Retina (tissue), 1 donor: ENCODE measurements at regions not wholly inside any gene's neighbourhood (a gene's known extent, or its start where the extent isn't known, plus 50 kb on each side); places are given as distances from the start of the nearest gene placed in this dataset.

ENCODE experiments used
- DNase-seq: peaks from one replicate; pipeline ENCODE4 v3.0.0-alpha.2; 2016

- peak; percentile 38 for DNase-seq
Observed at GRCh38 chr3:66592927-66593625, 92.3 kb upstream of the LRIG1 start.

GRCh38 chr3:66593978-66594377 is 93.2 kb upstream of the LRIG1 start:
- DNase-seq: no peak

GRCh38 chr3:66597308-66597863 is 96.6 kb upstream of the LRIG1 start:
- DNase-seq: no peak

DNA sequence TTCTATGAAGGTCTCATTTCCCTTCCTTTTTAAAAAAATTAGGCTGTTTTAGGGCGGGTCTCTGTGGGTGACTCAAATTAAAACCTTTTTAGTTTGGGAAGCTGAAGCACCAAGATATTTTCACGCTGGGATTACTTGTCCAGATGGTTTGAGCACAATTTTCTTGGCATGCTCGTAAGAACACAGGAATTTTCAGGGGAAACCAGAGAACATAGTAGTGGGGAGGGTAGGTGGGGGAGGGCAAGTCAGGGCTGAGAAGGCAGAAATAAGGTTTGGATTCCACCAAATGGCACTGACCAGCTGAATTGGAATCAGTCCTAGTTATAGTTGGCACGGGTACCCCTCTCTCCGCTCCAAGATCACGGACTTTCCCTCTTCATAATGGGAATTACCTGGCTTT is 97.3 kb upstream of the LRIG1 start:
- DNase-seq: no peak

GRCh38 chr3:66602237-66602636 is 101.4 kb upstream of the LRIG1 start:
- DNase-seq: no peak

DNA sequence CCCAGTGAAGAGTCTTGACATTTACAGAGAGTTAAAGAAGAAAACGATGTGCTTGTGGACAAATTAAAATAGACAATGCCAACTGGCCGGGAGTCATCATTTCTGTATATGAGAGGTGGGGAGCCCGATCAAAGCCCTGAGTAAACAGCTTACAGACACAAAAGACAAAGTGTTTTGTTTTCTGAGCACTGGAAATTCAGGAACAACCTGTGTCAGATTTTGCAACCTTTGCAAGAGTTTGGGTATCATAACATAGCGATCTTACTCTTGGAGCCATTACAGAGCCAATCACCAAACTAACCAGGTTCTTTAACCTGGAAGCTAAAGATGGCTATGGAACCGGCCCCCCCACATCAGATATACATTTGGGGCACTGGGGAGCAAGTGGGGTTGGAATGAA is 101.9 kb upstream of the LRIG1 start:
- no peak for DNase-seq

- DNase-seq: no peak
Observed at GRCh38 chr3:66603151-66603611, 102.4 kb upstream of the LRIG1 start.

DNA sequence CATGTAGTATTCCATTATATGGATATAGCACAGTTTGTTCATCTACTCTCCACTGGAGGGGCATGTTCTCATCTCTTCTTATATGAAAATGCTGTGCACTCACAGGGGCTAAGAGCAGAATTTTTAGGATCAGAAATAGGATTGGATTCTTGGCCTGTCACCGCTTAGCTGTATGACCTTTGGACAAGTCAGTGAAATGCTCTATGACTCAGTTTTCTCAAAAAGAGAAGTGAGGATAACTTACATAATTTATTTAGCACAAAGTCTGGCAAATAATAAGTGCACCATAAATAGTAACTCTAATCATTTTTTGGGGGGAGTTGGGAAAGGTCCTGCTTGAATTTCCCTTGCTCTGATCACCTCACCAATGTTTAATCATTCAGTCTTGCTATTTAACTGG is 103.7 kb upstream of the LRIG1 start:
- no peak for DNase-seq

DNA sequence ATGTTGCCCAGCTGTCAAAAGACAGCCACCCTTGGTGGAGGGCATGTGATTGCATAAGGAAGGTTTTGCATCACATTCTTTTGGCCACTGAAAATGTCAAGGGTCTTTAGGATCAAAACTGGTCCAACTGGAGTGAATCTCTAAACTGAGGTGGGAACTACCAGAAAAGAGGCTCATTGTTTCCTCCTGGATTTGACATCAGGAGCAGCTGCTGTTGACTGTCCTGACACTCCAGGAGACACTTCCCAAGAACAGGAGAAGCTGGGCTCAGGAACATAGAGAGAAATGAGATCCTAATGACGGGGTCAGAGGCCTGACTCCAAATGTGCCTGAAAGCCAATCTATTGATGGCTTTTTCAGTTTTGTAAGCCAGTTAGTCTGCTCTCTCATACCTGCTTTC is 105.3 kb upstream of the LRIG1 start:
- DNase-seq: no peak

GRCh38 chr3:66606868-66607267 is 106.0 kb upstream of the LRIG1 start:
- no peak for DNase-seq

DNA sequence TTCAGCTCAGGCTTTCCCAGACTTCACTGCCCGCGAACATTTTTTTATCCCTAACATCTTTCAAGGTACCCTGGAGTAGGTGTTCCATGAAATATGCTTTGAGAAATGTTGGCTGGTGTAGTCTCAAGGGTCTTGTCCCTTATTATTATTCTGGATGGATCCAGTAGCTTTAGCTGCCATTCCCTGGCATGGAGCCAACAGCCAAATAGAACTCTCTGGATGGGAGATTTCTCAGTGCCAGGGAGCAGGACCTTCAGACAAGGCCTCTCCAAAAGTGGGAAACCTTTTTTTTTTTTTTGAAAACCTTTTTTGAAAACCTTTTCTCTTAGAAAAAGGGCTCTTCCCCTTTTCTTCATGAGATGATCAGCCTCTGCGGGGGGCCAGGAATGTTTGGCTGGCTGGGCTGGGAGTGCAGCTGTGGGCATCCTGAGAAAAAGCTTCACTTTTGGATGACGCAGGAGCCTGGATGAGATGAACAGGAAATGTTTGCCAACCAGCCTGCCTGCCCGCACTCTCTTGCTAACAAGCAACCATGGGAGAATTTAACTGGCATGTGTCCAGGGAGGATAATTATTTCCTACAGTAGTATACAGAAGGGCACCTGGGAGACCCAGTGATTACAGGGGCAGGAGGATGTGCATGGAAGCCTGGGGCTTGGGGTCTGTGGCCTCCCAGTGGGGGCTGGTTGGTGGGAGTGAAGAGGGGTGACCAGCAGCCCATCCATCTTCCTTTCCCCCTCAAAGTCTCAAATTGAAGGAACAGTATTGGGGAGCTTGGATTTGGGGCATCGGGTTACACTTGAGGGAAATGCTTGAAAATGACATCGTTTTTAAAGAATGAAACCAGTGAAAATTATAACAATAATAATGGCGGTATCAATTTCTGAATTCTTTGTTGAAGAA is 109.1 kb upstream of the LRIG1 start:
- peak; percentile 56 for DNase-seq

DNA sequence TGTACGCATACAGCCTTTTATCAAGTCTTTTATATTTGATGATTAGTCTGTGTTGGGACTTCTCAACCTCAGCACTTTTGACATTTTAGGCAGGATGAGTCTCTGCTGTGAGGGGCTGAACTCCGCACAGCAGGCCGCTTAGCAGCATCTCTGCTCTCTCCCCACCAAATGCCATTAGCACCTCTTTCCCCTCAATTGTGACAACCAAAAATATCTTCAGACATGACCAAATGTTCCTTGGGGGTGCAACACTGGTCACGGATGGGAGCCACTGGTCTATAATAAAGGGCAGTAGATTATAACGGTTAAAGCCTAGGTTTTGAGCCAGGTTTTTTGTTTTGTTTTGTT is 109.7 kb upstream of the LRIG1 start:
- no peak for DNase-seq

GRCh38 chr3:66615643-66616301 is 115.0 kb upstream of the LRIG1 start:
- no peak for DNase-seq

- no peak for DNase-seq
Observed at GRCh38 chr3:66617351-66617750, 116.5 kb upstream of the LRIG1 start.

DNA sequence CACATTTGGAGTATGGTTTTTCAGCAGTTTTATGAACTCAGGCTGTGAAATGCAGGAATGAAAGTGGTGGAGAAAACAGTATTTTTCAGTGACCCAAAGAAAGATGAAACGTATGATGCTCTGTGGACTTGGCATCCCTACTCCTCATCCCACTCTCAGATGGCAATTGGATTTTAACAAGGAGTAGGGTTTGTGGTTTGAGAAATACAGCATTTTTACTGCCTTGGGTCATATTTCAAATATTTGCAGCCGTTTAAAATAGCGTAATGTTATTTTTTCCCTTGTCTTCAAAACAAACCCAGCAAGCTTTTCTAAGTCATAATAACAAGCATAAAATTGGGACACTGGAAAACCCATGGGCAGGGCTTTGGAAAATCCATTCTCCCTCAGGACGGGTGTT is 117.2 kb upstream of the LRIG1 start:
- no peak for DNase-seq

- DNase-seq: no peak
Observed at GRCh38 chr3:66620296-66620695, 119.5 kb upstream of the LRIG1 start.

- DNase-seq: no peak
Observed at GRCh38 chr3:66622756-66623457, 122.1 kb upstream of the LRIG1 start.

- no peak for DNase-seq
Observed at GRCh38 chr3:66625505-66626216, 124.8 kb upstream of the LRIG1 start.

- peak; percentile 49 for DNase-seq
Observed at GRCh38 chr3:66629150-66629981, 128.5 kb upstream of the LRIG1 start.

DNA sequence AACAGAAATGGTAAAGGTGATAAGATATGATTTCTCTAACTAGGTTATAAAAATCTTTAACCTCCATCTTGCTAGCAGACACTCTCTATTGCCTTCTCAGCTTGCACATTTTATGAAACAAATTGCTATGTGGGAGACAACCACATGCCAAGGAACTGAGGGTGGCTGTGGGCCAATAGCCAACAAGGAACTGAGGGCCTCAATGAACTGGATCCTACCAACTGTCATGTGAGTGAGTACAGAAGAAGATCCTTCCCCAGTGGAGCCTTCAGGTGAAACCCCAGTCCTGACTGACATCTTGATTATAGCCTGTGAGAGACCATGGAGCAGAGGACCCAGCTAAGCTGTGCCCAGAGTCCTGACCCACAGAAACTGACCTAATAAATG is 129.2 kb upstream of the LRIG1 start:
- DNase-seq: no peak
